ENCODE measurements at regions not wholly inside any gene's neighbourhood (a gene's known extent, or its start where the extent isn't known, plus 50 kb on each side); places are given as distances from the start of the nearest gene placed in this dataset.
"Not testable (repeated sequence)": the region's sequence is repeated elsewhere in the genome, so short reads cannot be mapped to it uniquely, and the experiment has no call there.

DNA sequence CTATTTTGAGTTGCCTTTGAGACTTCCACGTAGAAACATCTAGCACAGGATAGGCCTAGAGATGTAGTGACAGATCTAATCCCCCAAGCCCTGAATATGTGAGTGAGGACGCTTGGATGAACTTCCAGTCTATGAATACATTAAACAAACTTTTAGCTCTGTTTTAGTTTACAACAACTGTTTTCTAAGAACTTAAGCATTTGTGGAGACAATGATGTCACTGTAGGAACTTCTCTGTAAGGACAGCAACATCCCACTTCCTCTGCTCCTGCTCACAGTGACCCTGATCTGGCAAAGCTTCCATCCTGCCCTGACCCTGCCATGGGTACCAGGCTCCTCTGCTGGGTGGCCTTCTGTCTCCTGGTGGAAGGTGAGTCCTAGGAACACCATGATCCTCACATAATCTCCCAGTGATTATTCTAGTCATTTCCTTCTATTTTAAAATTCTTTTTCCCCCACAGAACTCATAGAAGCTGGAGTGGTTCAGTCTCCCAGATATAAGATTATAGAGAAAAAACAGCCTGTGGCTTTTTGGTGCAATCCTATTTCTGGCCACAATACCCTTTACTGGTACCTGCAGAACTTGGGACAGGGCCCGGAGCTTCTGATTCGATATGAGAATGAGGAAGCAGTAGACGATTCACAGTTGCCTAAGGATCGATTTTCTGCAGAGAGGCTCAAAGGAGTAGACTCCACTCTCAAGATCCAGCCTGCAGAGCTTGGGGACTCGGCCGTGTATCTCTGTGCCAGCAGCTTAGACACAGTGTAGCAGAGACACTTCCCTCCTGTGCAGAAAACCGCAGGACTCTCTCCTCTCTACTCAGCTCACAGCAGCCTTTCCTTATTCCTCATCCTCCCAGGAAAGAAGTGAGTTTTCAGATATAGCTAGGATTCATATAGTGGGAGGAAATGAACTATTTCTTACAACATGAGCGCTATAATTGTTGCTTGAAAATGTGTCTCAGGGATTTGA lies 194.4 kb upstream of the PRSS1 start:
- DNase-seq (ENCODE audit: low spot score) (no peak), ATAC-seq (no peak)
- intact Hi-C loops (cut with DNase I): no loop called here

DNA sequence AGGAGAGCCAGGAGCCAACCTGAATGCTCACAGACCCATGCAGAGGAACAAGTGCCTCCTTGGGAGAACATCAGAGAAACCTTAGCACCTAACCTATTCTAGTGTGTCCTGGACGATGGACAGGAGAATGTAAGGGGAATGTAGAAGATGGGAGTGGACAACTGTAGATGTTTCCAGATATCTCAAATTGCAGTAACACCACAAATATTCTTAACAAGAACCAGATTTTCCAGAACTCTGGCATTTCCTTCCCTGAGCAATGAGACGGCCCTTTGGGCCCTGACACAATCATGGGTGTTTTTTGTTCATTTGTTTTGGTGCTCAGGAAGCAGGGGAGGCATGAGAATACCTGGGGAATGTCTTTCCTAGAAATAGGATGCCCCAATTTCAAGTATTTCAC lies 196.1 kb upstream of the PRSS1 start:
- ATAC-seq (no peak), DNase-seq (ENCODE audit: low spot score) (no peak)
- intact Hi-C loops (cut with DNase I): no loop called here

DNA sequence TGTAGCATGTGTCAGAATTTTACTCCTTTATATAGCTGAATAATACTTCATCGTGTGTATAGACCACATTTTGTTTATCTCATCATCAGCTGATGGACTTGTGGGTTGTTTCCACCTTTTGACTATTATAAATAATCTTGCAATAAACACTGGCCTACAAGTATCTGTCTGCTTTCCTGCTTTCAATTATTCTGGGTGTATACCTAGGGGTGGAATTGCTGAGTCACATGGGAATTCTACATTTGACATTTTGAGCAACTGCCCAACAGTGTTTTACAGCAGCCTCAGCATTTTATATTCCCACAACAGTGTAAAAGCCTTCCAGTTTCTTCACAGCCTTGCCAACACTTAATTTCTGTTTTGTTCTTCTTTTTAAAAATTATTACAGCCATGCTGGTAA lies 200.3 kb upstream of the PRSS1 start:
- intact Hi-C loops (cut with DNase I): no loop called here
- ATAC-seq (no peak), DNase-seq (ENCODE audit: low spot score) (no peak)

DNA sequence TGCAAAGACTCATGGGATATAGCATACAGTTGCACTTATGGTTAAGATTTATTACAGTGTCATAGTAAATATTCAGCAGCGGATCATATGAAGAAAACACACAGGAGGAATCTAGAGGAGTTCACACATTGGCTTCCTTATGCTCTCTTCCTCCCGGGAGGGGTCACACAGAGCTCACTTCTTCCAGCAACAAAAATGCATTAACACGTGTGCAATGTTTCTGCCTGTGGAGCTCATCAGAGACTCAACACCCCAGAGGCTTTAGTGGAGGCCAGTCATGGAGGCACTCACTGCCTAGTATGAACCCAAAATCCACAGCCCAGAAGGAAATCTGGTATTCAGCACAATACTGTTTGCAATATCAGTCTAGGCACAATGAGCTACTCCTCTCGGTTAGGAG lies 202.8 kb upstream of the PRSS1 start:
- intact Hi-C loops (cut with DNase I): no loop called here
- ATAC-seq (no peak), DNase-seq (ENCODE audit: low spot score) (no peak)

DNA sequence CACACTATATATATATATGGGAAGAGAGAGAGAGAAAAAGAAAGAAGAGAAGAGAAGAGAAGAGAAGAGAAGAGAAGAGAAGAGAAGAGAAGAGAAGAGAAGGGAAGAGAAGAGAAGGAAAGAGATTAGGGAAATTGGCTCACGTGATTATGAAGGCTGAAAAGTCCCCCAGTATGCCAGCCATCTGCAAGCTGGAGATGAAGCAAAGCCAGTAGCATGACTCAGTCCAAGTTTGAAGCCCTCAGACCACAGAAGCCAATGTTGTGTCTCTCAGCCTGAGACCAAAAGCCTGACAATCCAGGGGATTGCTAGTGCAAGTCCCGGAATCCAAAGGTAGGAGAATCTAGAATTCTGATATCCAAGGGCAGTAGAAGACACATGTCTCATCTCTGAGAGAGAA lies 206.3 kb upstream of the PRSS1 start:
- no peak for ATAC-seq
- no peak for DNase-seq (ENCODE audit: low spot score)
- intact Hi-C loops (cut with DNase I): no loop called here

DNA sequence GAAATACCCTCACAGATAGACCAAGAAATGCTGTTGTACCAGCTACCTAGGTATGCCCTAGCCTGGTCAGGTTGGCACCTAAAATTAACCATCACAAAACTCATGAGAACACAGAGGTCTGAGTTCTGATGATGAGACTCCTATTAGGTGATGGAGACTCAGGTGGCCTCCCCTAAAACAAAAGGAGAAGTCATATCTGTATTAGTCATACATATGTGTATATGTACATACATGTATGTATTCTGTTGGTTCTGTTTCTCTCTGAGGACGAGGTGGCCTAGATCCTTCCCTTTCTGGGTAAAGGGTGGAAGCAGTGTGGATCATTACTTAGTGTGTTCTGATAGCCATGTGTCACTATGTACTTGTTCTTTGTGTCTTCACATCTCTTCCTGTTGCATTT lies 207.2 kb upstream of the PRSS1 start:
- DNase-seq (ENCODE audit: low spot score): no peak
- no peak for ATAC-seq
- intact Hi-C loops (cut with DNase I): no loop called here

DNA sequence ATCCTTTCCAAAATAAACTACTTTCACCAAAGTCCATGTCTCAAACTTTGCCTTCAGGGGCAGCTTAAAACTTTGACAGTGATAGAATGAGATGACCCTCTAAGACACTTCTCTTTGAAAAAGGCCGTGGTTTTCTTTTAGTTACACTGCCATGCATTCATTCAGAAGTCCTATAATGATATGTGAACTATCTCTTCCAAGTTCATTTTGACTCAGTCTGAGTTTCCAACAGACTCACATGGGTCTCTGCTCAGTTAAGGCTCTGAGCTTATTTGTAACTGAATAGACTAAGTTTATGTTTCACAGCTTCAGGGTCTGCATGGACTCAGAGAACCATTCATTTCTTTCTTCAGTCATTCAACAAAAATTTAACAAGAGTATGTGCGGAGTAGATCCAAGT lies 208.9 kb upstream of the PRSS1 start:
- intact Hi-C loops (cut with DNase I): no loop called here
- ATAC-seq (no peak), DNase-seq (ENCODE audit: low spot score) (no peak)

DNA sequence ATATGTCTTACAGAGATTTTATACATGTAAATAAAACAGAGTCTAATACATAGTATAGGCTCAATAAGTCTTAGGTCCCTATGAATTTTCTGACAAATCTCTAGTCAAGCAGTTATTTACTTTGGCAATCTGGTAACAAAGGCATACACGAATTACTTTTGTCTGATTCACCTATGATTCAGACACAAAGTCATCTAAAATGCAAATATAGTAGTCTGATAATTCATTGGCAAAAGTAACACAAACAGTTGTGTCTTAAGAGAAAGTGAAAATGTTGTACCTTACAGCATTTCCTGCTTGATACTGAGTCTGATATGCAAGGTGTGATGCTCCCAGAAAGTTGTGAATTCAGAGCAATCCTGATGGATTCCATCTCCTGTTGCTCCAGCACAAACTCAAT lies 209.4 kb upstream of the PRSS1 start:
- ATAC-seq (no peak), DNase-seq (ENCODE audit: low spot score) (no peak)
- intact Hi-C loops (cut with DNase I): no loop called here

DNA sequence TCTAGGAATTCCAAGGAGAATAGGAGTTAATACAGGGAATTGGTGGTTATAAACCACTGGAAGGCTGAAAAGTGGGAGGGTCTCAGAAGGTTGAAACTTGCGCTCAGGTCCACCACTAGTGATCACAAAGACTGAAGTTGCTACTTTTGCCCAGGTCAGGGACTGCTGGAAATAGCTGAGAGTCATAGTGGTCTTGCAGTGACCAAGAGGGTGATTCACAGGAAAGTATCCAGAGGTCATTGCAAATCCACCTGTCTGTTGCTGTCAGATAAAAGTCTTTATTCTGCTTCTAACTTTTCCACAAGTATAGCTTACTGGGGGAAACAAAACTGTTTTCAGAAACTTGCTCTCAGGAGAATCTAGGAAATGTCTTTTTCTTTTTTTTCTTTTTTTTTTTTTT lies 211.5 kb upstream of the PRSS1 start:
- ATAC-seq: no peak
- DNase-seq (ENCODE audit: low spot score): no peak
- intact Hi-C loops (cut with DNase I): no loop called here

DNA sequence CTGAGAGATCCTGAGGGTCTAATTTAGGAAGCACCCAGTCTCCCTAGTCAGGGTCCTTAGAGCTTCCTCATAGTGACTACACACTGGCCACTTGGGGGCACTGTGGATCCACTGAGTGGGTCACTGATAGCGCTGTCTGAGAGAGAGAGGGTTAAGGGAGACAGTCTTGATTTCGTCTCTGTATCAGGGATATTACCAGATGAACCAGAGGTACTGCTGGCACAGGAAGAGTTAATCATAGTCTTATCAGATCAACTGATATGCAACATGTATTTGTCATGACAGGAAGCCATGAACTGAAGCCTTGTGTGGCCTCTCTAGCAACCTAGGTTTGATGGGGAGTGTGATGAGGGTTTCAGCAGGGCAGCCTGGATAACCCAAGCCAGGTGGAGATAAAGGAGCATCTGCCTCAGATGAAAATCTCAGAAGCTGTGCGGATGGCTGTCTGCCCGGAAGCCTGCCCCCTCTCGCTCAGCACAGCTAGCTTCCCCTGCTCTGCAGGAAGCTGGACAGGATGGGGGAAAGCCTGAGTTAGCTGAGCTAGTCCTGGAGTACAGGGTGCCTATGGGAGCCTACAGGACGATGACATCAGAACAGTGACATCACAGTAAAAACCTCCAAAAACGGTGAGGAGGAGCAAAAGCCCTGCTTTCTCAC lies 214.0 kb upstream of the PRSS1 start:
- peak; percentile 71 for ATAC-seq
- DNase-seq (ENCODE audit: low spot score): no peak

DNA sequence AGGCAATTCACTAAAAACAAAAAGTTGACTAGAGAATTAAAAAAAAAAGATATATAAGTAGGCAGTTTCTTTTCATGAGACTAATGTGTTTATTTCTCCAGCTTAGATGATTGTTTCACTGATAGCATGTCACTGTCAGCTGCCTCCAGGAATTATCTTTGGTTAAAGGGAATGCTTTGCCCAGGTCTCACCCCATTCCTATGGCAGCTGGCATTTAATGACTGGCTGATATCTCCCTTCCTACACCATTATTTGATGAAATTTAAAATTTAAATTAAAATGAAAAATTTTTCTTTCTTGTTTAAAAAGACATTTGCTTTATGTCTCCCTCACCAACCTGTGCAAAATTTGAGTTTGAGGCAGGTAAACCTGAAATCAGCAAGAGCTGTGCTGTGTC lies 214.5 kb upstream of the PRSS1 start:
- intact Hi-C loops (cut with DNase I): no loop called here
- no peak for ATAC-seq
- DNase-seq (ENCODE audit: low spot score): no peak

More for the DNA sequence above, 214.0 kb upstream of the PRSS1 start:
- intact Hi-C loops (cut with DNase I): no loop called here

DNA sequence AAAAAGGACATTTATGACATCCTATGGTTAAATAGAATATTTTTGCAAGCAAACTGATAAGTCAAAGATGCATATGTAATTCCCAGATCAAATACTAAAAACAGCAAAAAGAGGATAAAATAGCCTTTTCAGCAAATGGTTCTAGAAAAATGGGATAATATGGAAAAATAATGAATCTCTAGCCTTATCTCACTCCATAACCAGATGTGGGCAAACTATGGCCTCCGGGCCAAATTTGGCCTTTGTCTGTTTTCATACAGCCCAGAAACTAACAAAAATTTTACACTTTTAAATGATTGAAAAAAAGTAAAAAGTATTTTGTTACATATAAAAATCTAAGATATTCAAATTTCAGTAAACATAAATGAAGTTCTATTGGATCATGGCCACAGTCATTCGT lies 215.4 kb upstream of the PRSS1 start:
- no peak for ATAC-seq
- intact Hi-C loops (cut with DNase I): no loop called here
- DNase-seq (ENCODE audit: low spot score): no peak

DNA sequence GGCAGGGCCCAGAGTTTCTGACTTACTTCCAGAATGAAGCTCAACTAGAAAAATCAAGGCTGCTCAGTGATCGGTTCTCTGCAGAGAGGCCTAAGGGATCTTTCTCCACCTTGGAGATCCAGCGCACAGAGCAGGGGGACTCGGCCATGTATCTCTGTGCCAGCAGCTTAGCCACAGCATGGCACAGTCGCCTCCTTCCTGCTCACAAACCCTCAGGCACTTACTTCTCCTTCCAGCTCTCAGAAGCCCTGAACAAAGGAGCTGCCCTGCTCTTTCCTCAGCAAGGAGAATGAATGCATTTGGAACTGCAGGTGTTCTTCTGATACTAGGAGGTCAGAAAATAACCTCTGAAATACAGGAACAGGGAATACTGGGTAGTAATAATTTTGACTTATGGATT lies 219.7 kb upstream of the PRSS1 start:
- ATAC-seq: no peak
- DNase-seq (ENCODE audit: low spot score): no peak
- intact Hi-C loops (cut with DNase I): no loop called here

DNA sequence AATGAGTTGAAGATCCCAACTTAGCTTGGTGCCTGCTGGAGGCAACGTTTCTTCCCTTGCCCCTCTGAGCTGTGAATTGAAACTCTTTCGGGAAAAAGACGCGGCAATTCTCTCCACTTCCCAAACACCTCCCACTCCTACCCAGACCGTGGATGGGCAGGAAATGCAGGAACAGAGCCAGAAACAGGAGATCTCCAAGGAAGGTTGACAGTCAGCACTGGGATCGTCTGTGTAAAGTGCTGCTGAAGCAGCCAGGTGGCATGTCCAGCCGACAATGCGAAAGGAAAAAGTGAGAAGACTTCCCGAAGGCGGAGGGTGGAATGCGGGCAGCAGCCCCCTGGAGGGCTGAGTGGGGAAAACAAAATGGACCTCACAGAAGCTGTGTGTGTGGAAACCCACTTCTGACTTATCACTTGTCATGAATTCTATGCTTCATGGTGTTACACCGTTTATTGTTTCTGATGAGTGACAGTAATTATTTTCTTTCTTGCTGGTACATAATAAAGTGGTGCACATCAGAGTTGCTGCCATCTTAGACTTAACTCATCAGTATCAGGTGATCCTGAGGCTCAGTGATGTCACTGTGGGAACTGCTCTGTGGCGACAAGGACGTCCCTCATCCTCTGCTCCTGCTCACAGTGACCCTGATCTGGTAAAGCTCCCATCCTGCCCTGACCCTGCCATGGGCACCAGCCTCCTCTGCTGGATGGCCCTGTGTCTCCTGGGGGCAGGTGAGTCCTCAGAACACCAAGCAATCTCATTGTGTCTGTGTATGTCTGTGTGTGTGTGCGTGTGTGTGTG lies 220.5 kb upstream of the PRSS1 start:
- intact Hi-C loops (cut with DNase I): no loop called here
- ATAC-seq (no peak), DNase-seq (ENCODE audit: low spot score) (no peak)

DNA sequence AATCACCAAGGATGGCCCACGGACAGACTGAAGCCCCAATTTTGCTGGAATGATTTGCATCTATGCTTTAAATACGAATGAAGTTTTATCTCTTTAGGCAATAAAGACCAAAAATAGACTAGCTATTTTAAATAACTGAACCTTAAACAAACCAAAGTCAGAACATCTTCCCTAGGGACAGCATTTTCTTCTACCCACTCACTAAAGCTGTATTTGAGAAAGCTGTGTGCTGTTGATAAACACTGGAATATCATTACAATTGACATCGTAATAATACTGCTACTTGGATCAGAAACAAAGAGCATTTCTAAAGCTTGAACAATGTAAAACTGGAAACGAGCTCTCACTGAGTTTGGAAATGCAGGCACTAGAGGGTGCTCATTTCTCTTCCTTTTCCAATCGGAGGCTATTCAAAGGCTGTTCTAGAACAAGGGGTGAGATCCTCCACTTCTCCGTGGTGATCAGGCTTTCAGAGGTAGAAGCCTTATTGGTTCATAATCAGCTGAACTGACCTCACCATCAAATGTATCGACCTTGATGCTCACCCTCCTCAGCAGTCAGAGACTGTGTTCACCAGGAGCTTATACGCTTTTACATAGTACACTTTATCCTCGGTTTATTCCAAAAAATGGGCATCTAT lies 225.3 kb upstream of the PRSS1 start:
- intact Hi-C loops (cut with DNase I): no loop called here
- no peak for ATAC-seq
- no peak for DNase-seq (ENCODE audit: low spot score)

DNA sequence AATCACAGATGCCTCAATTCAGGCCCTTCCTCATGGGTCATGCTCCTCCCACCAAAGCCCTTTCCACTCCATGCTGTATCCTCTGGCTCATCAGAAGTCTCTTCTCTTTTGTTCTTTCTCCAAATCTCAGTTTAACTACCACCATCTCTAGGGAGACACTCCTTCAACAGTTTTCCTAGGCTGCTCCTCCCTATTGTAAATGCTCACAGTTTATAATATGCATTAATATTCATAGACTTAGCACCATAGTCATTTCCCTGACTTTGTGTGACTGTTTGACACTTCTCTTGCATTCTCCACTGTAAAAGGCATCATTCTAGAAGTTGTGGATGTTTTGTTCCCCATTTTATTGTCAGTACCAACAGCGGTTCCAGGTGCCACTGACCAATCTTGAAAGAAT lies 226.5 kb upstream of the PRSS1 start:
- ATAC-seq (no peak), DNase-seq (ENCODE audit: low spot score) (no peak)
- intact Hi-C loops (cut with DNase I): no loop called here

DNA sequence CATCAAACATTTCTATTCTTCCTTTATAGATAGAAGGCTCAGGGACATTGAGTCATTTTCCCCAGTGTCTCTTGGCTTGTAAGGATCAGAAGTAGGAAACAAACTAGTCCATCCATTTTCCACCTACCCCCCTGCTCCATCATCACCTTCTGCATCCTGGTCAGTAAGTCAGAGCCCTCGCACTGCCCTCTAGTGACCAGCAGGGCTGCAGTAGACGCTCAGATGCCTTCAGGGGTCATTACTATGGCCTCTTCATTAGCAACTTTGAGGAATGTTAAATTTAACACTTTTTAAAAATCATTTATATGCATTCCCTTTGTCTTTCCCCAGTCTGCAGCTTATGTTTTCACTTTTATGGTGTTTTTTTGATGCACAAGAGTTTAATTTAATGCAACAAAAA lies 228.4 kb upstream of the PRSS1 start:
- ATAC-seq; intact Hi-C loops (cut with DNase I); DNase-seq (ENCODE audit: low spot score): not testable (repeated sequence)

DNA sequence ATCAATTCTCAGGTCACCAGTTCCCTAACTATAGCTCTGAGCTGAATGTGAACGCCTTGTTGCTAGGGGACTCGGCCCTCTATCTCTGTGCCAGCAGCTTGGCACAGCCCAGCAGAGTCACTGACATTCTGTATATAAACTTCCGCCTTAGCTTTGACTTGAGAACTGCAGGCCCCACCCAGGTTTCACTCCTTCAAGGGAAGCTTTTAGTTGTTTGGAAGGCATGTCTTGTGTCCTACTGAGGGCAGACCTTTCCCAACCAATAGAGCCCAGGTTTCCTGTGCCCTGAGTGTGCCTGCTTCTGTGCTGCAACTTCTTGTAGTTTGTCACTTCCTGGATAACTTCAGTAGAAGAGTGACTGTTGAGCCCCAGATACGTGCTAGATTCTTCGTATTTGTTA lies 228.8 kb upstream of the PRSS1 start:
- ATAC-seq; DNase-seq (ENCODE audit: low spot score); intact Hi-C loops (cut with DNase I): not testable (repeated sequence)

Data from sciatic nerve (tissue), 2 donors.